ENCODE measurements at regions not wholly inside any gene's neighbourhood (a gene's known extent, or its start where the extent isn't known, plus 50 kb on each side); places are given as distances from the start of the nearest gene placed in this dataset.
"Not testable (repeated sequence)": the region's sequence is repeated elsewhere in the genome, so short reads cannot be mapped to it uniquely, and the experiment has no call there.

DNA sequence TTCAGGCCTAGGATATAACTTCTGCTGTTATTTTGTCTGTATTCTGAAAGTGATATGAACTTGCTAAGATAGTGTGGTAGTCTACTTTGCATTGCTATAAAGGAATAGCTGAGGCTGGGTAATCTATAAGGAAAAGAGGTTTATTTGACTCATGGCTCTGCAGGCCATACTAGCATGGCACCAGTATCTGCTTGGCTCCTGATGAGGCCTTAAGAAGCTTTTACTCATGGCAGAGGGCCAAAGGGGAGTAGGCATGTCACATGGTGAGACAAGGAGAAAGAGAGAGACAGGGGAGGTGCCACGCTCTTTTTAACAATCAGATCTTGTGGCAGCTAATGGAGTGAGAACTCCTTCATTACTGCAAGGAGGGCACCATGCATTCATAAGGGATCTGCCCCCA lies 247.3 kb downstream of the GPAT3 start:
- DNase-seq (ENCODE audit: low read depth, low spot score), result no peak

- DNase-seq (ENCODE audit: low read depth, low spot score), result no peak
Measured at GRCh38 chr4:83782591-83782990, 246.7 kb downstream of the GPAT3 start.

- no peak for DNase-seq (ENCODE audit: low read depth, low spot score)
Measured at GRCh38 chr4:83781434-83781833, 245.5 kb downstream of the GPAT3 start.

- no peak for DNase-seq (ENCODE audit: low read depth, low spot score)
Measured at GRCh38 chr4:83780053-83780733, 244.3 kb downstream of the GPAT3 start.

GRCh38 chr4:83779103-83780052 lies 243.5 kb downstream of the GPAT3 start:
- no peak for DNase-seq (ENCODE audit: low read depth, low spot score)

DNA sequence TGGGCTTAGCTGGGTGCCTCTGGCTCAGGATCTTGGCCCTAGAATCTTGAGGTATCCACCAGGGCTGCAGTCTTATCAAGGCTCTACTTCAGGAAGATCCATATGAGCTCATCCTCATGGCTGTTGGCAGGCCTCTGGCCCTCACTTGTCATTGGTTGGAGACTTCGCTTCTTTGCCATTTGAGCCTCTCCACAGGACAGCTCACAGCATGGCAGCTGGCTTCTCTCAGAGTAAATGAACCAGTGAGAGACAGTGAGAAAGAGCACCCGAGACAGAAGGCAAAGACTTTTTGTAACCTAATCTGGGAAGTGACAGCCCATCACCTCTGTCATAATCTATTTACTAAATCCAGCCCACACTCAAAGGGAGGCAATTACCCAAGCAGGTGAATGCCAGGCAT lies 236.8 kb downstream of the GPAT3 start:
- no peak for DNase-seq (ENCODE audit: low read depth, low spot score)

DNA sequence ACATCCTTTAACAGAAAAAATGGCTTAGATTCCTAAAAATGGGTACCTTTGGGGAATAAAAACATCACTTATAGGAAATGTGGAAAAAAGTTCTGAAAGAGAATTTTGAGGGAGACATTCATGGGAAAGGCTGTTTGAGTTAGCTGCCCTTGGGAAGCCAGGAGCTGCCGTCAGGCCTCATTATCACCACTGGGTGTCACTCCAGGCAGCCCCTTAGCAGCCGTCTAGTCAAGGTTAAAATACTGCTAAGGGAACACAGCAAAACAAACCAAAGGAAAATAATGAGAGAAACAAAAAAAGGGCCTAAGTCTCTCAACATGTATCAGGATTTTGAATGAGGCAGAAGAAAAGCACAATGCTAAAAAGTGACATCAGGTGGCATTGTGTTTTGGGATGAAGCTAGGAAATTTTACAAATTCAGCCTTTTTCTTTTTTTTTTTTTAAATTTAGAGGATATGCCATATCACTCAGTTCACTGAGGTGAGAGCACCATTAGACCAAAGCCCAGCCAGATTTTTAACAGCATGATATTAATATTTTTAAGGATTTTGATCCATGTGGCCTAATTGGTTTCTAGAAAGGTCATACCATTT lies 235.3 kb downstream of the GPAT3 start:
- DNase-seq (ENCODE audit: low read depth, low spot score), result peak; percentile 81

- DNase-seq (ENCODE audit: low read depth, low spot score), result no peak
Measured at GRCh38 chr4:83768146-83768545, 232.2 kb downstream of the GPAT3 start.

GRCh38 chr4:83767067-83767466 lies 231.2 kb downstream of the GPAT3 start:
- DNase-seq (ENCODE audit: low read depth, low spot score), result no peak

DNA sequence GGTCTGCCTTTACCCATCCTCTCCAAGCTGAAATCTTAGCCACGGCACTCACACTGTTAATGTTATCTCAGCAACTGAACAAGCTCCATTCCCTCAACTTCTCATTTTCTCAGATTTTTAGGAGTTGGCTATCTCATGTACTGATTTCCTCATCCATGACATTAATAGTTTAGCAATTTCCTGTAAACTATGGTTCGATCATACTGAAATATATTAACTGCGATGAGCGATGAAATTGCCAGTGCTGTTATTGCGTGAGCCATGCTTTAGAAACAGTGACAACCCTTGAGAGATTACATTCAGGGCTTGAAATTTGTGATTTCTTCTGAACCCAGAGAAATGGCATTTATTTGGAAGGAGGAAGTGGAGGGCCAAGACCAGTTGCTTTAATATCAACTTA lies 223.7 kb downstream of the GPAT3 start:
- no peak for DNase-seq (ENCODE audit: low read depth, low spot score)

GRCh38 chr4:83758285-83758684 lies 222.4 kb downstream of the GPAT3 start:
- no peak for DNase-seq (ENCODE audit: low read depth, low spot score)

DNA sequence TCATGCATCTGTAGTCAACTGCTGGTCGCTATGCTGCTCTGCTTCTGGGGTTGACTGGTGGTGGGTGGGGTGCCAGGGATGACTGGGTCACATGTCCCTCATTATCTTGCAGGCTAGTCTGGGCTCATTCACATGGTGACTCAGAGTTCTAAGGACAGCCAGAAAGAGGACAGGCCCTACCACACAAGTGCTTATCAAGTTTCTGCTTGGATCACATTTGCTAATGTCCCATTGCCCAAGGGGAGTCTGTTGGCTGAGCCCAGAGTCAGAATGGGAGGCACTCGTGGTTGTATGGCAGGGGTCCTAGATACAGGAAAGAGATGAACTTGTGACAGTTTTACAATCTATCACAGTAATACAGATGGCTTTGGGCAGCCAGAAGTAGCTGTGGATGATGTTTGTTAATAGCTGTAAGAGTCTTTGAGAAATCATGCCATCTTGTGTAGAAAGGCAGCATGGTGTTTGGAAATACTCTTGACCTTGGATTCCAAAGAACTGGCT lies 221.3 kb downstream of the GPAT3 start:
- no peak for DNase-seq (ENCODE audit: low read depth, low spot score)

DNA sequence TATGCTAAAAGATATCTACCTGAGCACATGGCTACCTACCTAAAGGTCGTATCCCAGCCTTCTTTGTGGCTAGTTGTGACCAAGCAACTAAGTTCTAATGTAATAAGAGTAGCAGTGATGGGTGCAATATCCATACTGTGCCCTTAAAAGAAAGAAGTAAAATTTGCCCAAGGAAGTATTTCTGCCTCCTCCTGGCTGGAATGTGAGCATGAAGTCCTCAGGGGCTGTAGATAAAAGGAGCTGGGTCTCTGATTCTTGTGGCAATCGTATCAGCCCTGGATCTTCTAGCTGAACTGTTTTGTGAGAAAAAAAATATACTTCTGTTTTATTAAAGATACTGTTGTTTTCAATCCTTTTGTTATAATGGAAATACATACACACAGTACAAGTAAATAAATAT lies 217.4 kb downstream of the GPAT3 start:
- no peak for DNase-seq (ENCODE audit: low read depth, low spot score)

DNA sequence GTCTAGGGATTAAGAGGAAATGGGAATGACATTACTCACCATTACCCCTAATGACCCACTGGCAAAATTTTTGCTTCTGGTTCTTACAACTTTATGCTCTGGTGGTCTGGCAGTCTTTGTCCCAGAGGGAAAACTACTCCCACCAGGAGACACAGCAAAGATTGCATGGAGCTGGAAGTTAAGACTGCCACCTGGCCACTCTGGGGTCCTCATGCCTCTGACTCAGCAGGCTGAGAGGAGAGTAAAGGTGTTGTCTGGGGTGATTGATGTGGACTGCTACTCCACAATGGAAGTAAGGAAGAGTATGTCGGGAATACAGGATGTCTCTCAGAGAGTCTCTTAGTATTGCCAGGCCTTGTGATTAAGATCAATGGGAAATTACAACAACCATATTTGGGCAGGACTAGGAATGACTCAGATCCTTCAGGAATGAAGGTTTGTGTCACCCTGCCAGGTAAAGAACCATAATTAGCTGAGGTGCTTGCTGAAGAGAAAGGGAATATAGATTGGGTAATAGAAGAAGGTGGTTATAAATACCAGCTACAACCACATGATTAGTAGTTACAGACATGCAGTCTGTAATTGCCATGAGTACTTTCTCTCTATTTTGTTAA lies 215.5 kb downstream of the GPAT3 start:
- peak; percentile 9 for DNase-seq (ENCODE audit: low read depth, low spot score)

DNA sequence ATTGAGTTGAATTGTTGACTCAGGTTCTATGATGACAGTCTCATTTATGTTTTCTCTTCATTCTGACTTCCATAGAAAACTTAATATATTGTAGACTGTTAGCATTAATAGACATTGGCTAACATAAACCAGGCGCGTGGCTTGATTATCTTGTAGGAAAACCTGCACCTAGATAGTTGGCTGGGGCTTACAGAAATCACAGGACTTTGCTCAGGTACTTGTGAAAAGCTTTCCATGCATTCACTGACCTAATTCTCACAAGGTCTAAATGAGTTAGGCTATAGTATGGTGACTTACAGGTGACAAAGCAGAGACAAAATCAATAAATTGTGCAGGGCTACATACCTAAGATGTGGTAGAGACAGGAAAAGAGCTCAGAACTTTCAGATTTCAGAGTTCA lies 212.8 kb downstream of the GPAT3 start:
- DNase-seq (ENCODE audit: low read depth, low spot score), result no peak

- DNase-seq (ENCODE audit: low read depth, low spot score), result no peak
Measured at GRCh38 chr4:83738895-83739294, 203.0 kb downstream of the GPAT3 start.

DNA sequence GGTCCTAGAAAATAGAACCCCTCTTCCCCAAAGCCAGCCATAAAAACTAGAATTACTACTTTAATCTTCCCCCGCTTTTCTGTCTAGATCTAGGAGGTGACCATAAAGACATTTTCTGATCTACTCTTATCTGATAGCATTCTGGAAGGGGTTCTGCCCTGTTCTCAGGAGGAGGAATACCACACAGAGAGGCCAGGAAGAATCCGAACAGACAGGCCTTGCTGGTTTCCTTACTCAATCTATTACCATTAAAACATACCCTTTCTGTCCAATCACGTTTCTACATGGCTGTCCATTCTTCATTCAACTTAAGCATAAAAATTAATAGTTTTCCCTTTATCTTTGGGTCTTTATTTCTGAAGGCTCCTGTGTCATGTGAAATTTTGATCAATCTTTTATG lies 198.7 kb downstream of the GPAT3 start:
- DNase-seq (ENCODE audit: low read depth, low spot score), result no peak

- DNase-seq (ENCODE audit: low read depth, low spot score), result no peak
Measured at GRCh38 chr4:83732114-83732635, 196.3 kb downstream of the GPAT3 start.

DNA sequence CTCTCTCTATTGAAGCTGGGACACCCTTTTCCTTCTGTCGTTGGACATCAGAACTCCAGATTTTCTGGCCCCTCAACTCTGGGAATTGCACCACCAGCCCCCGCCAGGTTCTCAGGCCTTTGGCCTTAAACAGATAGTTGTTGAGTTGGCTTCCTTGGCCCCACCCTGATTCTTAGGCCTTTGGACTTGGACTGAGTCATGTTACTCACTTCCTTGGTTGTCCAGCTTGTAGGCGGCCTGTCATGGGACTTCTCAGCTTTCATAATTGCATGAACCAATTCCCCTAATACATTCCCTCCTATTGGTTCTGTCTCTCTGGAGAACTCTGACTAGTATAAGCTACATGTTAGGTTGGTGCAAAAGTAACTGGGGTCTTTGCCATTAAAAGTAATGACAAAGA lies 195.7 kb downstream of the GPAT3 start:
- DNase-seq (ENCODE audit: low read depth, low spot score), result no peak

DNA sequence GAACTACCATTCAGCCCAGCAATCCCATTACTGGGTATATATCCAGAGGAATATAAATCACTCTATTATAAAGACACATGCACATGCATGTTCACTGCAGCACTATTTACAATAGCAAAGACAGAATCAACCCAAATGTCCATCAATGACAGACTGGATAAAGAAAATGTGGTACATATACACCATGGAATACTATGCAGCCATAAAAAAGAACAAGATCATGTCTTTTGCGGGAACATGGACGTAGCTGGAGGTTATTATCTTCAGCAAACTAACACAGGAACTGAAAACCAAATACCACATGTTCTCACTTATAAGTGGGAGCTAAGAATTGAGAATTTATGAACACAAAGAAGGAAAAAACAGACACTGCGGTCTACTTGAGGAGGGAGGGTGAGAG lies 195.1 kb downstream of the GPAT3 start:
- DNase-seq (ENCODE audit: low read depth, low spot score), result not testable (repeated sequence)

GRCh38 chr4:83728191-83728590 lies 192.3 kb downstream of the GPAT3 start:
- no peak for DNase-seq (ENCODE audit: low read depth, low spot score)

Measured in astrocyte of the hippocampus (primary cell).